Liver (tissue), 8 donors: ENCODE measurements at regions not wholly inside any gene's neighbourhood (a gene's known extent, or its start where the extent isn't known, plus 50 kb on each side); places are given as distances from the start of the nearest gene placed in this dataset.

Source experiments
- DNase-seq: peaks from one replicate; pipeline ENCODE4 v3.0.0-alpha.2; 2017; ENCODE audit warnings: low spot score
- H3K27ac ChIP-seq, 2 donors: one replicate each; pipeline ENCODE4 v1.7.0; 2013; ENCODE audit warnings: inconsistent platforms in 2 of 2, low read length in 2 of 2, control low read depth in 1 of 2, low read depth in 1 of 2, mild to moderate bottlenecking in 1 of 2
- H3K27me3 ChIP-seq, 4 donors: one replicate each; pipeline versions ENCODE4 v1.6.1 to v1.7.0; 2013; ENCODE audit warnings: low read length in 3 of 4, inconsistent platforms in 1 of 4, mild to moderate bottlenecking in 1 of 4, moderate library complexity in 1 of 4; ENCODE audit not compliant: control insufficient read depth in 4 of 4, insufficient read depth in 4 of 4
- H3K36me3 ChIP-seq, 4 donors: one replicate each; pipeline versions ENCODE4 v1.6.1 to v1.7.0; 2013; ENCODE audit warnings: low read length in 3 of 4, mild to moderate bottlenecking in 3 of 4, low read depth in 1 of 4, moderate library complexity in 1 of 4; ENCODE audit not compliant: control insufficient read depth in 4 of 4, insufficient read depth in 3 of 4
- H3K4me1 ChIP-seq, 4 donors: one replicate each; pipeline versions ENCODE4 v1.6.1 to v1.7.0; 2013; ENCODE audit warnings: low read length in 3 of 4, mild to moderate bottlenecking in 3 of 4, moderate library complexity in 1 of 4; ENCODE audit not compliant: control insufficient read depth in 4 of 4, insufficient read depth in 4 of 4
- H3K4me3 ChIP-seq, 3 donors: one replicate each; pipeline versions ENCODE4 v1.6.1 to v1.7.0; 2013; ENCODE audit warnings: low read length in 3 of 3, control low read depth in 1 of 3, low read depth in 1 of 3, mild to moderate bottlenecking in 1 of 3
- H3K9ac ChIP-seq, 2 donors: one replicate each; pipeline ENCODE4 v1.7.0; 2013; ENCODE audit warnings: low read length in 2 of 2, mild to moderate bottlenecking in 2 of 2, moderate library complexity in 2 of 2, control low read depth in 1 of 2, low read depth in 1 of 2
- H3K9me3 ChIP-seq, 4 donors: one replicate each; pipeline versions ENCODE4 v1.6.1 to v1.7.0; 2013; ENCODE audit warnings: low read length in 3 of 4; ENCODE audit not compliant: control insufficient read depth in 4 of 4
- EGR1 ChIP-seq, 2 donors: IDR thresholded peaks; 2 replicates each; pipeline ENCODE4 v1.6.1; 2016 to 2018; ENCODE audit warnings: antibody characterized with exemption in 2 of 2, low read depth in 2 of 2
- FOXA1 ChIP-seq: IDR thresholded peaks from 2 replicates; pipeline ENCODE4 v1.6.1; 2016; ENCODE audit warnings: antibody characterized with exemption
- FOXA2 ChIP-seq: IDR thresholded peaks from 2 replicates; pipeline ENCODE4 v1.6.1; 2016; ENCODE audit warnings: antibody characterized with exemption
- GABPA ChIP-seq, 2 donors: IDR thresholded peaks in 1 of 2; conservative IDR thresholded peaks in 1 of 2; 2 replicates each; pipeline ENCODE4 v1.6.1; 2016; ENCODE audit warnings: antibody characterized with exemption in 2 of 2, mild to moderate bottlenecking in 1 of 2, moderate library complexity in 1 of 2
- HNF4A ChIP-seq, 2 donors: conservative IDR thresholded peaks; 2 replicates each; pipeline ENCODE4 v1.6.1; 2016; ENCODE audit warnings: antibody characterized with exemption in 2 of 2, mild to moderate bottlenecking in 2 of 2
- HNF4G ChIP-seq: IDR thresholded peaks from 2 replicates; pipeline ENCODE4 v1.6.1; 2016; ENCODE audit warnings: antibody characterized with exemption
- JUND ChIP-seq, 2 donors: IDR thresholded peaks; 2 replicates each; pipeline ENCODE4 v1.6.1; 2016; ENCODE audit warnings: antibody characterized with exemption in 2 of 2
- NR2F2 ChIP-seq: IDR thresholded peaks from 2 replicates; pipeline ENCODE4 v1.6.1; 2016; ENCODE audit warnings: antibody characterized with exemption
- RAD21 ChIP-seq, 2 donors: IDR thresholded peaks; 2 replicates each; pipeline ENCODE4 v1.6.1; 2016; ENCODE audit warnings: antibody characterized with exemption in 2 of 2, mild to moderate bottlenecking in 2 of 2
- RXRA ChIP-seq, 2 donors: IDR thresholded peaks; 2 replicates each; pipeline ENCODE4 v1.6.1; 2017 to 2018; ENCODE audit warnings: antibody characterized with exemption in 2 of 2, mild to moderate bottlenecking in 1 of 2
- TAF1 ChIP-seq: conservative IDR thresholded peaks from 2 replicates; pipeline ENCODE4 v1.6.1; 2016; ENCODE audit warnings: antibody characterized with exemption, mild to moderate bottlenecking
- YY1 ChIP-seq: IDR thresholded peaks from 2 replicates; pipeline ENCODE4 v1.6.1; 2016; ENCODE audit warnings: antibody characterized with exemption, mild to moderate bottlenecking
- WGBS: extraction: QIAGEN DNeasy Blood & Tissue Kit; methylation state at CpG from one replicate; pipeline ENCODE4 v1.1.7; 2013; 5-methylcytosine and 5-hydroxymethylcytosine counted together
- TF ChIP-seq, protein P1 (sequence below): IDR thresholded peaks from 2 replicates; pipeline ENCODE4 v1.6.1; 2016; ENCODE audit warnings: antibody characterized with exemption
- TF ChIP-seq, protein P2 (sequence below): IDR thresholded peaks from 2 replicates; pipeline ENCODE4 v1.6.1; 2016; ENCODE audit warnings: antibody characterized with exemption
- TF ChIP-seq, protein P3 (sequence below): fragments of 150-350 bp; IDR thresholded peaks from 2 replicates; pipeline ENCODE4 v1.5.1; 2017; ENCODE audit warnings: improper control_type of control experiment, low read depth, low read length; ENCODE audit not compliant: missing input control
- TF ChIP-seq, protein P4 (sequence below): IDR thresholded peaks from 2 replicates; pipeline ENCODE4 v1.6.1; 2016; ENCODE audit warnings: antibody characterized with exemption
- TF ChIP-seq, protein P5 (sequence below): IDR thresholded peaks from 2 replicates; pipeline ENCODE4 v1.6.1; 2016; ENCODE audit warnings: antibody characterized with exemption, mild to moderate bottlenecking
- donor health status: healthy.
- donor health status: healthy.
- donor health status: healthy.
- donor health status: healthy.
- donor health status: healthy.

DNA sequence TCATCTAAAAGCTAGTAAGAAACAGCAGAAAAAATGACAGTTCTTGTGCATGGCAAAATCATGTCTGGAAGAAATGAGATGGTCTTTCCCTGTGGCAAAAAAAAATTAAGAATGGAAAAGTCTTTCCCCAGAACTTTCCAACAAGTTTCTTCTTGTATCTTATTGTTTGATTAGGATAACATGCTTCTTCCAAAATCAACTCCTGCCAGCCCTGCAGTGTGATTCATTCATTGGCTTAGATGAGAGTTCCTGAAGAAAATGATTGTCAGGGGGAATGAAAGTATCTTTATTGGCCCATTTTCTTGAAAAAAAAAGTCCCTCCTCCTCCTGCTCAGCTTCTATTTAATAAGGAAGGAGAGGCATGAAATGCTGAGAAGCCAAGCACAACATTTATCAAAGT, 407.7 kb downstream of the ARAP2 start (continued):
- TF ChIP-seq, protein P1, sequence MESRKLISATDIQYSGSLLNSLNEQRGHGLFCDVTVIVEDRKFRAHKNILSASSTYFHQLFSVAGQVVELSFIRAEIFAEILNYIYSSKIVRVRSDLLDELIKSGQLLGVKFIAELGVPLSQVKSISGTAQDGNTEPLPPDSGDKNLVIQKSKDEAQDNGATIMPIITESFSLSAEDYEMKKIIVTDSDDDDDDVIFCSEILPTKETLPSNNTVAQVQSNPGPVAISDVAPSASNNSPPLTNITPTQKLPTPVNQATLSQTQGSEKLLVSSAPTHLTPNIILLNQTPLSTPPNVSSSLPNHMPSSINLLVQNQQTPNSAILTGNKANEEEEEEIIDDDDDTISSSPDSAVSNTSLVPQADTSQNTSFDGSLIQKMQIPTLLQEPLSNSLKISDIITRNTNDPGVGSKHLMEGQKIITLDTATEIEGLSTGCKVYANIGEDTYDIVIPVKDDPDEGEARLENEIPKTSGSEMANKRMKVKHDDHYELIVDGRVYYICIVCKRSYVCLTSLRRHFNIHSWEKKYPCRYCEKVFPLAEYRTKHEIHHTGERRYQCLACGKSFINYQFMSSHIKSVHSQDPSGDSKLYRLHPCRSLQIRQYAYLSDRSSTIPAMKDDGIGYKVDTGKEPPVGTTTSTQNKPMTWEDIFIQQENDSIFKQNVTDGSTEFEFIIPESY: no peak
- TF ChIP-seq NR2F2 (no peak), RAD21 (IDR thresholded peaks at IDR 0.05) (no peak), EGR1 (IDR thresholded peaks at IDR 0.05; ENCODE audit: low read depth in 2 of 2) (no peak)

DNA sequence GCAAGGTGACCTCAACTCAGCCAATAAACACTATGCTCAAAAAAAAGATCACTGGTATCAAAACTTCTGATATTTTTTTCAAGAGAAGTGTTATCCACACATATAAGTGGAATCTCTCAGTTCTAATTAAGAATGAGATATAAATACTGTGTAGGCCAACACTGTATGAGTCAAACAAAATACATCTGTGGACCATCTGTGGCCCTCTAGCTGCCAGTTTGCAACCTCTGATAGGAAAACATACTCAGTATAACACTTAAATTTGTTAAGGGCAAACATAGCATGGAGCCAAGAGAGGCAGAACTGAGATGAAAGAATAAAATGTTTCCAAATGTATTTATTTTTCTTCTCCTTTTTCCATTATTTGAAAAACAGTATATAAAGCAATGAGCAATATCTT, 377.3 kb downstream of the ARAP2 start:
- H3K36me3 ChIP-seq: no peaks in the 10 kb centered on the region
- TF ChIP-seq HNF4G (no peak), RXRA (IDR thresholded peaks at IDR 0.05) (no peak), FOXA2 (no peak), NR2F2 (no peak), YY1 (no peak), JUND (IDR thresholded peaks at IDR 0.05) (no peak), HNF4A (conservative IDR thresholded peaks at IDR 0.05) (no peak), TAF1 (no peak), EGR1 (IDR thresholded peaks at IDR 0.05; ENCODE audit: low read depth in 2 of 2) (no peak), GABPA (IDR thresholded peaks at IDR 0.05 in 1 of 2, conservative IDR thresholded peaks at IDR 0.05 in 1 of 2) (no peak), FOXA1 (no peak), RAD21 (IDR thresholded peaks at IDR 0.05) (no peak)
- TF ChIP-seq, protein P2, sequence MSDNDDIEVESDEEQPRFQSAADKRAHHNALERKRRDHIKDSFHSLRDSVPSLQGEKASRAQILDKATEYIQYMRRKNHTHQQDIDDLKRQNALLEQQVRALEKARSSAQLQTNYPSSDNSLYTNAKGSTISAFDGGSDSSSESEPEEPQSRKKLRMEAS: no peak
- TF ChIP-seq, protein P1: no peak
- TF ChIP-seq, protein P3, sequence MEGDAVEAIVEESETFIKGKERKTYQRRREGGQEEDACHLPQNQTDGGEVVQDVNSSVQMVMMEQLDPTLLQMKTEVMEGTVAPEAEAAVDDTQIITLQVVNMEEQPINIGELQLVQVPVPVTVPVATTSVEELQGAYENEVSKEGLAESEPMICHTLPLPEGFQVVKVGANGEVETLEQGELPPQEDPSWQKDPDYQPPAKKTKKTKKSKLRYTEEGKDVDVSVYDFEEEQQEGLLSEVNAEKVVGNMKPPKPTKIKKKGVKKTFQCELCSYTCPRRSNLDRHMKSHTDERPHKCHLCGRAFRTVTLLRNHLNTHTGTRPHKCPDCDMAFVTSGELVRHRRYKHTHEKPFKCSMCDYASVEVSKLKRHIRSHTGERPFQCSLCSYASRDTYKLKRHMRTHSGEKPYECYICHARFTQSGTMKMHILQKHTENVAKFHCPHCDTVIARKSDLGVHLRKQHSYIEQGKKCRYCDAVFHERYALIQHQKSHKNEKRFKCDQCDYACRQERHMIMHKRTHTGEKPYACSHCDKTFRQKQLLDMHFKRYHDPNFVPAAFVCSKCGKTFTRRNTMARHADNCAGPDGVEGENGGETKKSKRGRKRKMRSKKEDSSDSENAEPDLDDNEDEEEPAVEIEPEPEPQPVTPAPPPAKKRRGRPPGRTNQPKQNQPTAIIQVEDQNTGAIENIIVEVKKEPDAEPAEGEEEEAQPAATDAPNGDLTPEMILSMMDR: no peak
- TF ChIP-seq, protein P4, sequence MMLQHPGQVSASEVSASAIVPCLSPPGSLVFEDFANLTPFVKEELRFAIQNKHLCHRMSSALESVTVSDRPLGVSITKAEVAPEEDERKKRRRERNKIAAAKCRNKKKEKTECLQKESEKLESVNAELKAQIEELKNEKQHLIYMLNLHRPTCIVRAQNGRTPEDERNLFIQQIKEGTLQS: no peak
- no peaks in the 10 kb centered on the region for H3K9me3 ChIP-seq
- DNase-seq: no peak
- no peak overlapping the region for H3K4me3 ChIP-seq
- no peak overlapping the region for H3K27ac ChIP-seq
- no peak overlapping the region for H3K9ac ChIP-seq
- no peaks in the 10 kb centered on the region for H3K4me1 ChIP-seq
- H3K27me3 ChIP-seq: no peaks in the 10 kb centered on the region

DNA sequence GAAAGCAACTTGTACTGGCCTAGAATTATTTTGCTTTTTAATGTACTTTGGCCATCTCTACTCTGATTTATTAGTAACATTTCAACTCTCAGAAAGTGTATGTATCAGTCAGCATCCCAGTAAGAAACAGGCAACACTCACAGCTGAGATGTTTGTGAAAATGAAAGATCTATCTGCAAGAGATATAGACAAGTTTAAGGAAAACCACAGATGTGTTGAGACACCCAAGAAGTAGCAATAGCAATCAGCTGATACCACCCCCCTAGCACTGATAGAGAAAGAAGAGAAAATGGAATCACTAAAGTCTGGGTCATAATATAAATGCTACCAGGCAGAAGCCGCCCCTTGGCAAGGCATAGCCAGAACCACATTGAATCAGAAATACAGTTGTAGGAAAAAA, 372.0 kb downstream of the ARAP2 start:
- no peak overlapping the region for H3K4me3 ChIP-seq
- no peaks in the 10 kb centered on the region for H3K4me1 ChIP-seq
- DNase-seq: no peak
- 91% methylated on average over 1 of the region's 1 CpG for WGBS
- H3K9ac ChIP-seq: no peak overlapping the region
- no peaks in the 10 kb centered on the region for H3K36me3 ChIP-seq
- no peak overlapping the region for H3K27ac ChIP-seq
- peaks cover 0 to 2% (median 0%) of the 10 kb centered on the region in 4 donors for H3K27me3 ChIP-seq
- no peaks in the 10 kb centered on the region for H3K9me3 ChIP-seq
- TF ChIP-seq RAD21 (IDR thresholded peaks at IDR 0.05): no peak
- TF ChIP-seq, protein P5, sequence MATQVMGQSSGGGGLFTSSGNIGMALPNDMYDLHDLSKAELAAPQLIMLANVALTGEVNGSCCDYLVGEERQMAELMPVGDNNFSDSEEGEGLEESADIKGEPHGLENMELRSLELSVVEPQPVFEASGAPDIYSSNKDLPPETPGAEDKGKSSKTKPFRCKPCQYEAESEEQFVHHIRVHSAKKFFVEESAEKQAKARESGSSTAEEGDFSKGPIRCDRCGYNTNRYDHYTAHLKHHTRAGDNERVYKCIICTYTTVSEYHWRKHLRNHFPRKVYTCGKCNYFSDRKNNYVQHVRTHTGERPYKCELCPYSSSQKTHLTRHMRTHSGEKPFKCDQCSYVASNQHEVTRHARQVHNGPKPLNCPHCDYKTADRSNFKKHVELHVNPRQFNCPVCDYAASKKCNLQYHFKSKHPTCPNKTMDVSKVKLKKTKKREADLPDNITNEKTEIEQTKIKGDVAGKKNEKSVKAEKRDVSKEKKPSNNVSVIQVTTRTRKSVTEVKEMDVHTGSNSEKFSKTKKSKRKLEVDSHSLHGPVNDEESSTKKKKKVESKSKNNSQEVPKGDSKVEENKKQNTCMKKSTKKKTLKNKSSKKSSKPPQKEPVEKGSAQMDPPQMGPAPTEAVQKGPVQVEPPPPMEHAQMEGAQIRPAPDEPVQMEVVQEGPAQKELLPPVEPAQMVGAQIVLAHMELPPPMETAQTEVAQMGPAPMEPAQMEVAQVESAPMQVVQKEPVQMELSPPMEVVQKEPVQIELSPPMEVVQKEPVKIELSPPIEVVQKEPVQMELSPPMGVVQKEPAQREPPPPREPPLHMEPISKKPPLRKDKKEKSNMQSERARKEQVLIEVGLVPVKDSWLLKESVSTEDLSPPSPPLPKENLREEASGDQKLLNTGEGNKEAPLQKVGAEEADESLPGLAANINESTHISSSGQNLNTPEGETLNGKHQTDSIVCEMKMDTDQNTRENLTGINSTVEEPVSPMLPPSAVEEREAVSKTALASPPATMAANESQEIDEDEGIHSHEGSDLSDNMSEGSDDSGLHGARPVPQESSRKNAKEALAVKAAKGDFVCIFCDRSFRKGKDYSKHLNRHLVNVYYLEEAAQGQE: no peak
- TF ChIP-seq HNF4G: no peak
- no peak for TF ChIP-seq JUND (IDR thresholded peaks at IDR 0.05)
- TF ChIP-seq HNF4A (conservative IDR thresholded peaks at IDR 0.05): no peak
- TF ChIP-seq, protein P4: no peak
- no peak for TF ChIP-seq NR2F2
- TF ChIP-seq FOXA2: no peak
- TF ChIP-seq, protein P2: no peak
- TF ChIP-seq, protein P3: no peak
- TF ChIP-seq TAF1: no peak
- no peak for TF ChIP-seq FOXA1
